Tibial nerve (tissue), 4 donors: ENCODE measurements at regions not wholly inside any gene's neighbourhood (a gene's known extent, or its start where the extent isn't known, plus 50 kb on each side); places are given as distances from the start of the nearest gene placed in this dataset.

Source experiments
- DNase-seq, 2 donors: peaks; one replicate each; pipeline ENCODE4 v3.0.0-alpha.2; 2019; ENCODE audit warnings: low spot score in 2 of 2
- H3K27ac ChIP-seq, 4 donors: fragments of 200-600 bp; sonication (generic) in 3 of 4; one replicate each; pipeline ENCODE4 v1.5.1; 2017 to 2019; ENCODE audit warnings: mild to moderate bottlenecking in 1 of 4
- H3K27me3 ChIP-seq, 2 donors: fragments of 200-600 bp; sonication (generic) in 1 of 2; one replicate each; pipeline versions ENCODE4 v1.5.1 to v1.6.0; 2017 to 2019
- H3K36me3 ChIP-seq, 3 donors: fragments of 200-600 bp; sonication (generic); one replicate each; pipeline ENCODE4 v1.5.1; 2018 to 2019
- H3K4me1 ChIP-seq, 4 donors: fragments of 200-600 bp; sonication (generic) in 3 of 4; one replicate each; pipeline ENCODE4 v1.5.1; 2017 to 2019
- H3K4me3 ChIP-seq, 4 donors: fragments of 200-600 bp; sonication (generic) in 3 of 4; one replicate each; pipeline ENCODE4 v1.5.1; 2017 to 2019; ENCODE audit warnings: mild to moderate bottlenecking in 1 of 4, moderate library complexity in 1 of 4
- H3K9me3 ChIP-seq, 4 donors: fragments of 200-600 bp; sonication (generic) in 3 of 4; one replicate each; pipeline ENCODE4 v1.5.1; 2017 to 2019
- CTCF ChIP-seq, 5 experiments: fragments of 200-600 bp in 3 of 5; fragments of 450-650 bp in 2 of 5; sonication (generic) in 3 of 5; IDR thresholded peaks; one replicate each; pipeline ENCODE4 v1.5.1; 2016 to 2019; ENCODE audit warnings: antibody characterized with exemption in 5 of 5, mild to moderate bottlenecking in 3 of 5, moderate library complexity in 2 of 5
- EP300 ChIP-seq, 2 donors: sonication (generic); formaldehyde crosslinking; IDR thresholded peaks; one replicate each; pipeline ENCODE4 v1.6.1; 2017; ENCODE audit warnings: antibody characterized with exemption in 2 of 2, mild to moderate bottlenecking in 1 of 2
- POLR2A ChIP-seq, 2 donors: fragments of 450-650 bp; IDR thresholded peaks; one replicate each; pipeline ENCODE4 v1.6.1; 2017; ENCODE audit warnings: antibody characterized with exemption in 2 of 2, mild to moderate bottlenecking in 2 of 2, moderate library complexity in 2 of 2
- WGBS, 2 donors: methylation state at CpG; one replicate each; pipeline ENCODE4 v1.1.5; 2018; 5-methylcytosine and 5-hydroxymethylcytosine counted together

GRCh38 chr15:79601405-79602086, 169.4 kb downstream of the MINAR1 start:
- Histone ChIP-seq H3K4me1 (no peaks in the 10 kb centered on the region), H3K36me3 (no peaks in the 10 kb centered on the region), H3K9me3 (no peaks in the 10 kb centered on the region), H3K27ac (no peak overlapping the region), H3K4me3 (no peak overlapping the region), H3K27me3 (no peaks in the 10 kb centered on the region)
- 79 to 83% methylated on average over 7 of the region's 7 CpGs for WGBS, 2 donors
- TF ChIP-seq CTCF (IDR thresholded peaks at IDR 0.05) (no peak), POLR2A (IDR thresholded peaks at IDR 0.05) (no peak), EP300 (IDR thresholded peaks at IDR 0.05) (no peak)
- DNase-seq = no peak

DNA sequence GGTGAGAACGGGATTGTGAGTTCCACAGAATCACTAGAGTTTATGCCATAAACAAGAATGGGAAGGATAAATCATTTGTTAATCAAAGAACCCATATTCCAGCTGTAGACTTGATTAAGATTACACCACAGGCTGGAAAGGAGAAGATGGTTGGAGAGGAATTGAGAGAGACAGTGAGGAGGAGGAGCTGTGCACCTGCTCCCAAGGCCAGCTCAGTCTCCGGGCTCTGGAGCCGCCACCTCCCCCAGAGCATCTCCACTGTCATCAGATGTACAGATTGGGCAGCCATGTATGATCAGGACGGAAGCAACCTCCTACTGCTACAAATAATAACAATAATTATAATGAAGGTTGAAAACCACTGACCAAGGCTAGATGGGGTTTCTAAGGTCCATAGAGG, 170.0 kb downstream of the MINAR1 start:
- TF ChIP-seq CTCF (IDR thresholded peaks at IDR 0.05) = no peak
- no peak for TF ChIP-seq EP300 (IDR thresholded peaks at IDR 0.05)
- no peak for TF ChIP-seq POLR2A (IDR thresholded peaks at IDR 0.05)
- 85 to 92% methylated on average over 4 of the region's 4 CpGs for WGBS, 2 donors
- Histone ChIP-seq H3K27ac (no peak overlapping the region), H3K4me1 (no peaks in the 10 kb centered on the region), H3K27me3 (no peaks in the 10 kb centered on the region), H3K9me3 (no peaks in the 10 kb centered on the region), H3K4me3 (no peak overlapping the region), H3K36me3 (no peaks in the 10 kb centered on the region)
- DNase-seq = no peak

DNA sequence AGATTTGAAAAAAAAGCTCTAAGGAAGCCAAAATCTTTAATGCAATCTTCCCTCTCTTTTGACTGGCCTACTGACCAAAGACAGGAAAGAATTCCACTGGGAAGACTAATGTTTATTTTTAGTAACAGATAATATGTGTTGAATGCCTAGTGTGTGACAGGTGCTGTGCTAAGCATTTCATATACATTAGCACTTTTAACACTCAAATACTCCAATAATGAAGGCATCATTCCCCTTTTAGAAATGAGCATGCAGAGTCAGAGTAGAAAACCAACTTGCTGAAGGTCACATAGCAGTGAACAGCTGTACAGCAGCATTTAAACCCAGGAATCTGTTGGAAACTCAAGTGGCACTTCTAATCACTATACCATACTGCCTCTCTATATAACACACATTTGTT, 170.6 kb downstream of the MINAR1 start:
- H3K4me1 ChIP-seq = no peaks in the 10 kb centered on the region
- H3K27me3 ChIP-seq = no peaks in the 10 kb centered on the region
- no peak for TF ChIP-seq POLR2A (IDR thresholded peaks at IDR 0.05)
- no peak for TF ChIP-seq CTCF (IDR thresholded peaks at IDR 0.05)
- TF ChIP-seq EP300 (IDR thresholded peaks at IDR 0.05) = no peak
- H3K27ac ChIP-seq = no peak overlapping the region
- H3K36me3 ChIP-seq = no peaks in the 10 kb centered on the region
- H3K9me3 ChIP-seq = no peaks in the 10 kb centered on the region
- H3K4me3 ChIP-seq = no peak overlapping the region
- no peak for DNase-seq

GRCh38 chr15:79606831-79607355, 174.8 kb downstream of the MINAR1 start:
- Histone ChIP-seq H3K36me3 (no peaks in the 10 kb centered on the region), H3K4me1 (no peaks in the 10 kb centered on the region), H3K9me3 (no peaks in the 10 kb centered on the region), H3K27me3 (no peaks in the 10 kb centered on the region), H3K4me3 (no peak overlapping the region), H3K27ac (no peak overlapping the region)
- WGBS, 2 donors = 87 to 89% methylated on average over 5 of the region's 5 CpGs
- DNase-seq = no peak
- TF ChIP-seq EP300 (IDR thresholded peaks at IDR 0.05) = no peak
- no peak for TF ChIP-seq POLR2A (IDR thresholded peaks at IDR 0.05)
- no peak for TF ChIP-seq CTCF (IDR thresholded peaks at IDR 0.05)

- no peaks in the 10 kb centered on the region for H3K36me3 ChIP-seq
- H3K9me3 ChIP-seq = no peaks in the 10 kb centered on the region
- H3K27ac ChIP-seq = no peak overlapping the region
- 36 to 54% methylated on average over 3 of the region's 3 CpGs for WGBS, 2 donors
- no peaks in the 10 kb centered on the region for H3K4me1 ChIP-seq
- H3K27me3 ChIP-seq = no peaks in the 10 kb centered on the region
- H3K4me3 ChIP-seq = no peak overlapping the region
- no peak for DNase-seq
- TF ChIP-seq POLR2A (IDR thresholded peaks at IDR 0.05) (no peak), EP300 (IDR thresholded peaks at IDR 0.05) (no peak), CTCF (IDR thresholded peaks at IDR 0.05) (no peak)
These were observed 176.1 kb downstream of the MINAR1 start for GRCh38 chr15:79608066-79608864.
